AG08395 (cell line): ENCODE measurements at regions not wholly inside any gene's neighbourhood (a gene's known extent, or its start where the extent isn't known, plus 50 kb on each side); places are given as distances from the start of the nearest gene placed in this dataset.
A peak's percentile ranks its signal among the peaks of the same experiment; 100 is the strongest.
"Not testable (repeated sequence)": the region's sequence is repeated elsewhere in the genome, so short reads cannot be mapped to it uniquely, and the experiment has no call there.

Experiments
- DNase-seq: peaks from one replicate; pipeline ENCODE4 v3.0.0; 2012; ENCODE audit warnings: mixed read lengths, low spot score

DNA sequence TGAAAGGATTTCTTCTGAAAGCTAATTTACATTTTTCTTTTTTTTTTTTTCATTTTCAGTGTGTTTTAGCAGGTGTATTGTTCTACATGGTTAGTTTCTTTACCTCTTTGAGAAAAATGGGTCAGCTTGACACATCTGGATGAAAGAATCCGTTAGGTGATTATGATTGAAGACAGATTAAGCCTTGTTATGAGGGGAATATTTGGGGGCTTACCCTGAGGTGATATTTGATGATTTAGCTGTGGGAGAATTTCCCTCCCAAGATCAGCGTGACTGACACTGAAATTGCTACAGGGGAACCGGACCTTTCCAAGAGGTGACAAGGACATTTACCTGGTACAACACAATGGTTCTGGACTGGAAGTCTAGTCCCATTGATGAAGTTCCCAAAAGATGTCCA lies 147.5 kb downstream of the NFKBIZ start:
- no peak for DNase-seq

GRCh38 chr3:101998256-101998926 lies 149.1 kb downstream of the NFKBIZ start:
- DNase-seq, result no peak

- DNase-seq, result no peak
These were observed 150.0 kb downstream of the NFKBIZ start for GRCh38 chr3:101999177-101999779.

DNA sequence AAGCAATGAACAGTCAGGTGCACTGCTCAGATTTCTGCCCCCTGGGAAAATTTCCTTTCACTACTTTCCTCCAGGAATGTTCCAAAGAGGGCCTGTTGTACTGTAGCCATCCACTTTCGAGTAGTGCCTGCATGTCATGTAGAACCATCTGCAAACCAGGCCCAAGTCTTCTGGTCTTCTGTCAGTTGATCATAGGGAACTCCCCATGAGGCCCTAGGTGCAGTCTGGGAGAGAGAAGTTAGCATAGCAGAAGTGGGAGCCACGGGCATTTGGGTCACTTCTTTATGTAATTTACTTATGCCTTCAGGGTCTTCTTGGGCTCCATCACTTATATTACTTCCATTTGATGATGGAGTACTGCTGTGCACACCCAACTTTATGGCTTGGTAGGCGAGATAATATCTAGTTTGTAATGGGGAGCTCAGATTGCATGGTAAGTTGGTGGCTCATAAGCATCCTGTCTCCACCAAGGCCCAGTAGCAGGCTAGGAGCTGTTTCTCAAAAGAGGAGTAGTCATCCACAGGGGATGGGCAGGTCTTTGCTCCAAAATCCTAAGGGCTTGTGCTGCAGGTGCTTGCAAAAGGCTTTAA lies 151.4 kb downstream of the NFKBIZ start:
- no peak for DNase-seq

DNA sequence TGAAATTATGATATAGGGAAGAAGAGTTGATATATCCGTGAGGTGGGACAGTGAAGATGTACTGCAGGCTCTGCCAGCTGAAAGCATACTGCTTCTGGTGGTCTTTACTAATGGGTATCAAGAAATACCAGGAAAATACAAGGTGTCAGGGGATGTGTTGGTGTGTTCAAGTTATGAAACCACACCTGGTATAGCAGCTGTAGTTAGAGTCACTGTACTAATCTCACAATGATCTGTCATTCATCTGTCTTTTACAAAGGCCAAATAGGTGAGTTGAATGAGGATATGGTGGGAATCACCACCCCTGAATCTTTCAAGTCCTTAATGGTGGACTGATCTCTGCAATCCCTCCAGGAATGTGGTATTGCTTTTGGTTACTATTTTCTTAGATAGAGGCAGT lies 152.7 kb downstream of the NFKBIZ start:
- no peak for DNase-seq

- no peak for DNase-seq
These were observed 155.2 kb downstream of the NFKBIZ start for GRCh38 chr3:102004561-102004960.

DNA sequence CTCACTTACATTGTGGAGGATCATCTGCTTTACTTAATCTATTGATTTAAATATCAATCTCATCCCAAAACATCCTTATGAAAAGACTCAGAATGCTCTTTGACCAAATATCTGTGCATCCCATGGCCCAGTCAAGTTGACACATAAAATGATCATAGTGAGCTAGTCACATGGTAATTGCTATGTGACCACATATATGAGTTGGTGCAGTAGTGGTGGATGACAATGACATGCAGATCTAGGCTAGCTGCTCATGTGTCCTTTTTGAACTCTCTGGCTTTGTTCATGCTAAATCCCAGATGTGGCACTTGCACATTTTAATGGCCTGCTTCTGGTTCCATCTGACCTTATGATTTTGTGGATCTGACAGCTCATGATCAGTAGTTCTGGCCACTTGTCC lies 156.2 kb downstream of the NFKBIZ start:
- no peak for DNase-seq

DNA sequence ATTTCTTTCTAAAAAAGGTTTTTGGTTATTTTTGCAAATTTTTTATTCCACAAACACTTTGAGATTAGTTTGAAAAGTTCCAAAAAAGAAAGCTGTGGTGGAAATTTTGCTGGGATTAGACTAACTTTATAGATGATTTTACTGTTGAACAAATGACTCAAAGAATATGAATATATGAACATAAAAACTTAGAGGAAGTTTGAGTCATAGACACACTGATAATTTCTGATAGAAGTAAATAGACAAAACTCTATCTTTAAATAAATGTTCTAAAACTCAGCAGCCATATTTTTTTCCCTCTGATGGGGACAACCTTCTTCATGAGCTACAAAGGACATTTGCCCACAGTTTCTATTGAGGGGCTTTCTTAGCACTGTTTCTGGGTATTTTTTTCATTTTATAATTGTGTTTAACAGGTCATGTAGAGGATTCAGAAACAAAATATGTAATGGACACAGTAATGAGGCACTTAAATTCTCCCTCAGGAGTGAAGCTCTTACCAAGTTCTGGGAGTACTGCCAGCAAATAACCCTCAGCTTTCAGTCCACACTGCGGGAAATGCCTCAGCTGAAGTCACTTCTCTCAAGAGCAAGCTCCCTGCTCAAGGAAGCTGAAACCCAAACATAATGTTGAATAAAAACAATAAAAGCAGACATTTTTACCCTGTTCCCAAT lies 157.6 kb downstream of the NFKBIZ start:
- DNase-seq, result peak; percentile 86

GRCh38 chr3:102008436-102008835 lies 159.1 kb downstream of the NFKBIZ start:
- not testable (repeated sequence) for DNase-seq

- no peak for DNase-seq
These were observed 167.1 kb downstream of the NFKBIZ start for GRCh38 chr3:102016417-102016816.

DNA sequence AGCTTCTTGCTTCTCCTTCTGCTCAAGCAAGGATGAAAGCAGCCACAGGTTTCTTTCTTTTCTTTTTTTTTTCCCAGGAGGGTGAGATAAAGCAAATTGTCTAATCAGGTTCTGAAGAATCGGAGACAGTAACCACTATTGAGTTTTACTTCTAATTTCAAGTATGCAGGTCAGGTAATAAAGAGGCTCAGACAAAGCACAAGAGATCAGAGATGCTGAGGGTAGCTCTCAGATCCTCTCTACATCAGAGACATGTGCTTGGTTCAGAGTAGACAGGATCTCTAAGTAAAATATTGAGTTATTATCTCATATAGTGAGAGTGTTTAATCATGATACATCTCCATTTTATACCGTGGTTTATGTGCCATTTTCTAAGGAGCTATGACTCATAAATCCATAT lies 168.5 kb downstream of the NFKBIZ start:
- DNase-seq, result no peak

GRCh38 chr3:102018551-102018950 lies 169.2 kb downstream of the NFKBIZ start:
- DNase-seq, result no peak

- DNase-seq, result no peak
These were observed 171.4 kb downstream of the NFKBIZ start for GRCh38 chr3:102020735-102021134.

- no peak for DNase-seq
These were observed 175.1 kb downstream of the NFKBIZ start for GRCh38 chr3:102024270-102024904.

GRCh38 chr3:102025606-102026270 lies 176.4 kb downstream of the NFKBIZ start:
- no peak for DNase-seq

GRCh38 chr3:102026656-102027055 lies 177.3 kb downstream of the NFKBIZ start:
- no peak for DNase-seq

GRCh38 chr3:102030661-102031060 lies 181.3 kb downstream of the NFKBIZ start:
- DNase-seq, result no peak

- no peak for DNase-seq
These were observed 182.5 kb downstream of the NFKBIZ start for GRCh38 chr3:102031834-102032233.

DNA sequence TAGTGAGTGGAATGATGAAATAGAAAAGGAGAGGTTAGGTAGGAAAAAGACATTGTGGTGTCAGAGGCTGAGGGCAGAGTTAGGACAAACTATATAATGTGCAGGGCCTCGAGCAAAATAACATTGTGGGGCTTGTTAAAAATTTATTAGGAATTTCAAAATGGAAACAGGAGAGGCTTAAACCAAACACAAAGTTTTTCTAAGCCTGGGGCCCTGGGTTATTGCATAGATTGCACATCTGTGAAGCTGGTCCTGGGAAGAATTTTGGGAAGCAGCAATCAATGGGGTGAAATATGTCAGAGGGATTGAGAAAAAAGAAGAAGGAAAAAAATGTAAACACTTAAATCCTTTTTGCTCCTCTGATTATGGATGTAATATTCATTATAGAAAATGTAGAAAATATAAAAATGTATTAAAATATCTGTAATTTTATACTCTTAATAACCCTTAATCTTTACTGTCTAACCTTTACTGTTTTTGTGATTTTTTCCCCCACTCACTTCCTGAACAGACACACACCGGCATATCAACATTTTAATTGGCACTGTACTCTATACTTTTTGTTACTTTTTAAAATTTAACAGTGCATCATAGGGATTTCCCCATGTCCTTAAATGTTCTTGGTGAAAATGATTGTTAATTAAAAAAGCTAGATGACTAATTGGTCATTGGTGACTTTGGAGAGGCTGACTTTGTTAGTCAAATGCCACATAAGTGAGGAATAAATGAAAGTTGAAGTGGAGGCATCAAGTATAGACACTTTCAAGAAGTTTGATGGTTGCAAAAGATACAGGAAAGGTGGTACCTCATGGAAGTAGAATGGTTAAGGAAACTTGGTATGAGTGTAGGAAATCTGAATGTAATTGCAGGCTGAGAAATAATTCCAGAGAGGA lies 183.4 kb downstream of the NFKBIZ start:
- no peak for DNase-seq

GRCh38 chr3:102034639-102035451 lies 185.5 kb downstream of the NFKBIZ start:
- no peak for DNase-seq
